Central memory CD8-positive, alpha-beta T cell (primary cell): ENCODE measurements at regions not wholly inside any gene's neighbourhood (a gene's known extent, or its start where the extent isn't known, plus 50 kb on each side); places are given as distances from the start of the nearest gene placed in this dataset.

Experiments used
- ATAC-seq: fragments of 150-1000 bp; cut with Tn5 transposase; replicated peaks from 2 replicates; pipeline ENCODE4 v1.10.0; 2022; ENCODE audit warnings: mild to moderate bottlenecking, moderate FRiP score, moderate number of reproducible peaks; ENCODE audit not compliant: poor library complexity, severe bottlenecking; ENCODE audit errors: extremely low read depth
- DNase-seq, 2 donors: peaks; one replicate each; pipeline ENCODE4 v3.0.0; 2021; ENCODE audit warnings: low spot score in 2 of 2
- H3K27ac Mint-ChIP-seq: one replicate; pipeline ENCODE4 v1.8.0; 2022; ENCODE audit warnings: low read depth, mild to moderate bottlenecking, moderate library complexity, mixed read lengths
- H3K27me3 Mint-ChIP-seq: one replicate; pipeline ENCODE4 v1.8.0; 2022; ENCODE audit warnings: mixed read lengths
- H3K36me3 Mint-ChIP-seq: one replicate; pipeline ENCODE4 v1.8.0; 2022; ENCODE audit warnings: mild to moderate bottlenecking, moderate library complexity, mixed read lengths; ENCODE audit not compliant: insufficient read depth
- H3K4me1 Mint-ChIP-seq: one replicate; pipeline ENCODE4 v1.8.0; 2022; ENCODE audit warnings: mixed read lengths
- H3K4me3 Mint-ChIP-seq: one replicate; pipeline ENCODE4 v1.8.0; 2022; ENCODE audit warnings: mild to moderate bottlenecking, moderate library complexity, mixed read lengths
- H3K9me3 Mint-ChIP-seq: one replicate; pipeline ENCODE4 v1.8.0; 2022; ENCODE audit warnings: mixed read lengths

DNA sequence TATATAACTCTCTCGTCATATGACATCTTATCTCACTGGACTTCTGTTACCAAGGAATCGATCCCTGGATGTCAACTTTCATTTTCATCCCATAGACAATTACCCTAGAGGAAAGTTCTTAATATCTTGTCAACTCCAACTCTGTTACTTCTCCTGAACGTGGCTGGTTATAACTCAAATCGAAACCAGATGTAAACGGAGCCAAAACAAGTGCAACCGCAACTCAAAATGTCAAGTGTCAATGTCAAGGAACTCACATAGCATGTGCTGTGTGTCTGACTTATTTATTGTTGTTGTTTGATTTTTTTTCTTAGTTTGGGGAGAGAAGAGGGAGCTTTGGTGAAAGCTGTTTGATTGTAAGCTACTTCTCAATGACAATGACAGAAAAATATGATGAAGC is 108.6 kb downstream of the VIP start:
- Mint-ChIP-seq H3K27me3 (peaks cover 44% of the 10 kb centered on the region), H3K4me1 (peaks cover 7% of the 10 kb centered on the region), H3K27ac (no peak overlapping the region), H3K4me3 (no peak overlapping the region), H3K36me3 (no peaks in the 10 kb centered on the region), H3K9me3 (no peaks in the 10 kb centered on the region)
- ATAC-seq = no peak
- DNase-seq = no peak

GRCh38 chr6:152863618-152864326 is 113.2 kb downstream of the VIP start:
- Mint-ChIP-seq H3K4me3 (no peak overlapping the region), H3K36me3 (no peaks in the 10 kb centered on the region), H3K27ac (no peak overlapping the region), H3K9me3 (no peaks in the 10 kb centered on the region), H3K4me1 (peaks cover 6% of the 10 kb centered on the region), H3K27me3 (peaks cover 45% of the 10 kb centered on the region)
- peak; percentile 64 for ATAC-seq
- peak; percentile 36 to 42 for DNase-seq

DNA sequence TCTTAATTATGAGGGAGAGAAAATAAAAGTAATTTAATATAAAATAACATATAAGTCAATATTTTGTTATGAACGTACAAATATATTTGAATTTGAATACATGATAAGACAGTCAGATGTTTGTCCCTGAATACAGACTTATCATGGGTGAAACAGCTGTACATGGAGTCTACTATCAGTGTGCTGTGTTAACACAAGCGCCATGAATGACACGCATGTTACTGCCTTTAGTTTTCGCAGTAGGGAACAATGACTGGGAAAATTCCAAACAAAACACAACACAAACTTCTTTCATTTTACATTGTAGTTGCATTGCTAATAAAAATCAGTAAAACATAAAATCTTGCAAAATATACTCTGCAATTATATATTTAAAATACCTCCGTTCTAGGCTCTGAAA is 108.6 kb downstream of the FBXO5 start:
- Mint-ChIP-seq H3K27me3 (peaks cover 46% of the 10 kb centered on the region), H3K9me3 (peaks cover 1% of the 10 kb centered on the region), H3K27ac (no peak overlapping the region), H3K4me1 (no peaks in the 10 kb centered on the region), H3K36me3 (no peaks in the 10 kb centered on the region), H3K4me3 (no peak overlapping the region)
- DNase-seq (no peak), ATAC-seq (no peak)

DNA sequence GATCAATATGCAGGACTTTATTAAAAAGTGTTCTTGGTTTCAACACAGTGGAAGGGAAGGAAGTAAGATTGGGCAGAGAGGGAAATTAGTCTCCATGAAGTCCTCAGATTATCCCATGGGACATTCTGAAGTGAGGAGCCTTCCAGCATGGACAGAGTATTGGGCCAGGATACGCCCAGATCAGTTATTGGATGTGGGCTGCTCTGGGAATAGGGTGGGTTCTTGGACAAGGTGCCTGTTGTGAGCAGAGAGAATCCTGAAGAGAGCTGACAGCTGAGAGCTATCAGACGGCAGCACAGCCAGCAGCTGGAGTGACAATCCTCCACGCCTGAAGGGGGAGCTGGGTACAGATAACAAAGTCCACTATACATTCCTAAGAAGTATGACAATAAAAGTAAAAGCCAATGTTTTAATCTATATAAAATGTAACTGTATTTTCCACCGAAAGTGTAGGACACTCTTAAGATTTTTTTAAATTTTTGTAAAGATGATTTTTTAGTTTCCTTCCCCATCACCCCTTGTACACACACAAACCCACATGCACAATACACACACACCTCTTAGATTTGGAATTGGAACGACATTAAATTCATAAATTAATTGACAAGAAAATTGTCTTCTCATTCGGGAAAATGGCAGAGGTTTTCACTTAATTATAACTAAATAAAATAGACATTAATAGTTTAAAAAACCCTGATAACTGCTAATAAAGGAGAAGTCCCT is 107.8 kb downstream of the FBXO5 start:
- no peak overlapping the region for H3K27ac Mint-ChIP-seq
- DNase-seq = no peak
- peaks cover 52% of the 10 kb centered on the region for H3K27me3 Mint-ChIP-seq
- ATAC-seq = no peak
- no peaks in the 10 kb centered on the region for H3K4me1 Mint-ChIP-seq
- no peak overlapping the region for H3K4me3 Mint-ChIP-seq
- H3K9me3 Mint-ChIP-seq = peaks cover 7% of the 10 kb centered on the region
- H3K36me3 Mint-ChIP-seq = no peaks in the 10 kb centered on the region

GRCh38 chr6:152879681-152880080 is 103.2 kb downstream of the FBXO5 start:
- H3K4me3 Mint-ChIP-seq = no peak overlapping the region
- H3K4me1 Mint-ChIP-seq = no peaks in the 10 kb centered on the region
- DNase-seq (no peak), ATAC-seq (no peak)
- no peaks in the 10 kb centered on the region for H3K36me3 Mint-ChIP-seq
- peaks cover 63% of the 10 kb centered on the region for H3K27me3 Mint-ChIP-seq
- peaks cover 7% of the 10 kb centered on the region for H3K9me3 Mint-ChIP-seq
- H3K27ac Mint-ChIP-seq = no peak overlapping the region

DNA sequence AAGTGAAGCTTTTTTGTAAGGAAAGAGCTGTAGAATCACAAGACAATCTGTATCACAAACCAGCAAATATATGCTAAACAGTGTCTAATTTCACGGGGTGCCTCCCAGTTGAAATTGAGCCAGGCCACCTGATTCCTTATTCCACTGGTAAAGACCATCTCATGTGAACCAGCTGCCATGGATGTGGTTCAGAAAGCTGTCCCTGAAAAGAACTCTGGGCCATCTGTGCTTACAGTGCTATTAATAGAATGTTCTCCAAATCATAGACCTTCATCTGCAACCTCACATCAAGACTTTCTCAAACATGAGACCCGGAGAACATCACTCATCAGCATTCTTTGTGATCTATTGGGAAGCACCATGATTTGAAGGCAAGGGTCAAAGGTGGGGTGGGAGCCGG is 89.7 kb downstream of the FBXO5 start:
- H3K36me3 Mint-ChIP-seq = no peaks in the 10 kb centered on the region
- peaks cover 66% of the 10 kb centered on the region for H3K27me3 Mint-ChIP-seq
- DNase-seq (no peak), ATAC-seq (no peak)
- no peaks in the 10 kb centered on the region for H3K9me3 Mint-ChIP-seq
- peaks cover 6% of the 10 kb centered on the region for H3K4me1 Mint-ChIP-seq
- no peak overlapping the region for H3K27ac Mint-ChIP-seq
- no peak overlapping the region for H3K4me3 Mint-ChIP-seq

GRCh38 chr6:152896923-152897322 is 85.9 kb downstream of the FBXO5 start:
- Mint-ChIP-seq H3K9me3 (no peaks in the 10 kb centered on the region), H3K27me3 (peaks cover 43% of the 10 kb centered on the region), H3K36me3 (no peaks in the 10 kb centered on the region), H3K4me1 (peaks cover 6% of the 10 kb centered on the region), H3K27ac (no peak overlapping the region), H3K4me3 (no peak overlapping the region)
- ATAC-seq (no peak), DNase-seq (no peak)

DNA sequence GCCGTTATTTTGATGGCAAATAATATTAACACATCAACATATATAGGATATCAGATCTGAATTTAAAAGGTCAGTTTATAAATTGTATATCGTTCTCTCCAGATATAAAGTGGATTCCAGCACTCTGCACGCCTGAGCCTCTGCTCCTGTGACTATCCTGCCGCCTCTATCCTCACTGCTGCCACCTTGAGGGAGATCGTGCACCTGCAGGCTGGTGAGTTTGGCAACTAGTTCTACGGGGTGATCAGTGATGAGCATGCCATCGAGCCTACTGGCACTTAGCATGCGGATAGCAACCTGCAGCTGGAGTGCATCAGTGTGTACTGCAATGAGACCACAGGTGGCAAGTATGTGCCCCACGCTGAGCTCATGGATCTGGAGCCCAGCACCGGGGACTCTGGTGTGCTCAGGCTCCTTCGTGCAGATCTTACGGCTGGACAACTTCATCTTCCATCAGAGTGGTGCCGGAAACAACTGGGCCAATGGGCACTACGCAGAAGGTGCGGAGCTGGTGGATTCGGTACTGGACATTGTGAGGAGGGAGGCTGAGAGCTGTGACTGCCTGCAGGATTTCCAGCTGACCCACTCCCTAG is 84.9 kb downstream of the FBXO5 start:
- Mint-ChIP-seq H3K36me3 (no peaks in the 10 kb centered on the region), H3K27ac (no peak overlapping the region), H3K4me3 (no peak overlapping the region), H3K27me3 (peaks cover 44% of the 10 kb centered on the region), H3K9me3 (no peaks in the 10 kb centered on the region), H3K4me1 (peaks cover 6% of the 10 kb centered on the region)
- DNase-seq (peak; percentile 47 to 51), ATAC-seq (peak; percentile 56)

- Mint-ChIP-seq H3K9me3 (no peaks in the 10 kb centered on the region), H3K4me1 (no peaks in the 10 kb centered on the region), H3K36me3 (no peaks in the 10 kb centered on the region), H3K27ac (no peak overlapping the region), H3K27me3 (peaks cover 35% of the 10 kb centered on the region), H3K4me3 (no peak overlapping the region)
- no peak for ATAC-seq
- DNase-seq = no peak
Observed at GRCh38 chr6:152904678-152905077, 78.2 kb downstream of the FBXO5 start.

DNA sequence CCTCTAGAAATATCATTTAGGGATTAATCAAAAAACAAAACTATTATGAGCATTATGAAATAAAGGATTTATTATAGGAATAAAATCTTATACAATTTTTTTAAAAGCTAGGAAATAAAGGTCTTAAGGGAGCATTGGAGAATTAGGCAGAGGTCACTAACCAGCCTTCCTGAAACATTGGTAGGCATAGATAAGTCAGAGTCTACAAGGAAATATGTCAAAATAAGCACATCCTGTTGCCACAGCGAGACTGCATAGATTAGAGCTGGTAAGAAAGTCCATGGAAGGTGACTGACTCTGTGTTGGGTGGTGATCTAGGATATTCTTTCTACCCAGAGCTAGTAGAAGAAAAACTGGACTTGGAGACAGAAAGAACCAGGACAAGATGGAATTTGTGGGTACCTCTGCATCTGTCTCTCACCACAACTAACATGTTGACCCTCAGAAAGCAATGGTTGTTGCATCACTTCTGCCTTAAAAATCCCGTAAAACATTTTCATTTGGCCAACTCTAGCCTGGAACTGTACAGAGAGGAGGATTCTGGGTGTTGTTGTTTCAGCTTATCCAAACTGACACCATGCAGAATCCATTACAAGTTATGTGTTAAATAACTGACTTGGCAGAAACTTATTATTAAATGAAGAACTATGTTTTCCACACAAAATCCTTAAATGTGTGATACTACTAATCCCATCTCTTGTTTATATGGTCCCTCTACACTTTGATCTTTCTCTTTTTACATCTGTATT is 77.1 kb downstream of the FBXO5 start:
- Mint-ChIP-seq H3K4me1 (no peaks in the 10 kb centered on the region), H3K27me3 (peaks cover 45% of the 10 kb centered on the region), H3K4me3 (no peak overlapping the region), H3K9me3 (no peaks in the 10 kb centered on the region), H3K36me3 (no peaks in the 10 kb centered on the region), H3K27ac (no peak overlapping the region)
- DNase-seq = no peak
- ATAC-seq = no peak

DNA sequence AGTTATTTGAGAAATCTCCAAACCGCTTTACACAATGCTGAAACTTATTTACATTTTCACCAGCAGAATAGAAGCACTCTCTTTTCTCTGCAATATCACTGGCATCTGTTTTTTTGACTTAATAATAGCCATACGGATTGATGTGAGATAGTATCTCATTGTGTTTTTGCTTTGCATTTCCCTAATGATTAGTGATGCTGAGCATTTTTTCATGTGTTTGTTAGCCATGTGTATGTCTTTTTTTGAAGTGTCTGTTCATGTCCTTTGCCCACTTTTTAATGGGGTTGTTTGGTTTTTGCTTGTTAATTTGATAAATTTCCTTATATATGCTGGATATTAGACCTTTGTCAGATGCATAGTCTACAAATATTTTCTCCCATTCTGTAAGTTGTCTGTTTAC is 73.6 kb downstream of the FBXO5 start:
- H3K27me3 Mint-ChIP-seq = peaks cover 66% of the 10 kb centered on the region
- no peak overlapping the region for H3K4me3 Mint-ChIP-seq
- H3K36me3 Mint-ChIP-seq = no peaks in the 10 kb centered on the region
- no peak overlapping the region for H3K27ac Mint-ChIP-seq
- no peaks in the 10 kb centered on the region for H3K4me1 Mint-ChIP-seq
- ATAC-seq = no peak
- H3K9me3 Mint-ChIP-seq = peaks cover 8% of the 10 kb centered on the region
- DNase-seq = no peak

- DNase-seq (no peak), ATAC-seq (no peak)
- peaks cover 86% of the 10 kb centered on the region for H3K27me3 Mint-ChIP-seq
- H3K36me3 Mint-ChIP-seq = no peaks in the 10 kb centered on the region
- peaks cover 8% of the 10 kb centered on the region for H3K9me3 Mint-ChIP-seq
- no peak overlapping the region for H3K27ac Mint-ChIP-seq
- no peaks in the 10 kb centered on the region for H3K4me1 Mint-ChIP-seq
- no peak overlapping the region for H3K4me3 Mint-ChIP-seq
Observed at GRCh38 chr6:152916035-152916434, 66.8 kb downstream of the FBXO5 start.
